GM04503 (cell line): ENCODE measurements at regions not wholly inside any gene's neighbourhood (a gene's known extent, or its start where the extent isn't known, plus 50 kb on each side); places are given as distances from the start of the nearest gene placed in this dataset.

Source experiments
- DNase-seq: peaks from one replicate; pipeline ENCODE4 v3.0.0-alpha.2; 2012; ENCODE audit warnings: low read depth

- no peak for DNase-seq
Observed at GRCh38 chr4:35080799-35081198, 1163.5 kb downstream of the ARAP2 start.

DNA sequence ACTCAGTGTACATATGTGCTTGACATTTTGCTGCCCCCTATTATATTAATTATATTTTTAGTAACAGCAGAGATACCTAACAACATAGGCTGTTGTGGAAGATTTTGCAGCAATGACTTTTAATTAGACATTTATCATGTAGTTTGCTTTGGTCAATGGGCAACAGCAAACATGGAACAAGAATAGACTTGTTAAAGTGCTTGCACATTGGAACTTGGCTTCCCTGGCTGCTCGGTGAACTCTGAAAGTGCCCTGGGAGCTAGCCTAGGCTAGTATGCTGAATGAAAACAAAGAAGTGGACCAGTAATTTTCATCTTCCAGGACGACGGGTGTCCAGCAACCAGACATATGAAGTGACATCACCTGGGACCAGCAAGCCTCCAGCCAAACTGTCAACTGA, 1157.1 kb downstream of the ARAP2 start:
- no peak for DNase-seq

DNA sequence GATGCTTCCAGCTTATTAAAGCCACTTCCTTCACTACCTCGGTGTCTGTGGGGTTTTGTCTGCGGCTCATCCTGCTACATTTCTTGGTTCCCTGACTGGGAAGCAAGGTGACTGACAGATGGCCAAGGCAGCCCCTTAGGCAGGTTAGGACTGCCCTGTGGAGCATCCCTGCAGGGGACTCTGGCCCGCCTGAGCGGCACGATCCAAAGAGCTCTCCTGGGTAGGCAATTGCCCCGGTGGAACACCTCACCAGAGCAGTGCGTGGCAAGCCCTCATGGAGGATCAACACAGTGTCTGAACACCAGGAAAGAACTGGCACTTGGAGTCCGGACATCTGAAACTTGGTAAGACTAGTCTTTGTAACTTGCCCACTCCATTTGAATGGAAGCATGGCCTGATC, 1143.4 kb downstream of the ARAP2 start:
- no peak for DNase-seq

DNA sequence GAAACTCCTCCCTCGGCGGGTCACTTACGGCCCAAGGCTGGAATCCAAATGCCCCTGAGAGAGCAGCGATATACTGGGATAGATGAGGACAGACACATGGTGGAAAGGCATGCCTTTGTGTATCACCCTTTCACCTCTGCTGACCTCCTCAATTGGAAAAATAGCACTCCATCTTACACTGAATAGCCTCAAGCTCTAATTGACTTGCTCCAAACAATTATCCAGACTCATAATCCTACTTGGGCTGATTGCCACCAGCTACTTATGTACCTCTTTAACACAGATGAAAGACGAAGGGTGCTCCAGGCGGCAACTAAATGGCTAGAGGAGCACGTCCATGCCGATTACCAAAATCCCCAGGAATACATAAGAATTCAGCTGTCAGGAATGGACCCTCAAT, 1142.2 kb downstream of the ARAP2 start:
- DNase-seq: no peak

DNA sequence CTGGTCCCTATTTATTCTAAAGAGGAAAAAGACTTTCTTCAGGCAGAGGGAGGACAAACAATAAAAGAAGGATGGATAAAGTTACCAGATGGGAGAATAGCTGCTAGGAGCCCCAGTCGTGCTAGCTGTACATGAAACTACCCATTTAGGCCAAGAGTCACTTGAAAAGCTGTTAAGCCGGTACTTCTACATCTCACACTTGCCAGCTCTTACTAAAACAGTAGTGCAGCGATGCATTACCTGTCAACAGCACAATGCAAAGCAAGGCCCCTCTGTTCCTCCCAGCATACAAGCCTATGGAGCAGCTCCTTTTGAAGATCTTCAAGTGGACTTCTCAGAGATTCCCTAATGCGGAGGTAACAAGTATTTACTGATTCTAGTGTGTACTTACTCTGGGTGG, 1138.8 kb downstream of the ARAP2 start:
- no peak for DNase-seq

DNA sequence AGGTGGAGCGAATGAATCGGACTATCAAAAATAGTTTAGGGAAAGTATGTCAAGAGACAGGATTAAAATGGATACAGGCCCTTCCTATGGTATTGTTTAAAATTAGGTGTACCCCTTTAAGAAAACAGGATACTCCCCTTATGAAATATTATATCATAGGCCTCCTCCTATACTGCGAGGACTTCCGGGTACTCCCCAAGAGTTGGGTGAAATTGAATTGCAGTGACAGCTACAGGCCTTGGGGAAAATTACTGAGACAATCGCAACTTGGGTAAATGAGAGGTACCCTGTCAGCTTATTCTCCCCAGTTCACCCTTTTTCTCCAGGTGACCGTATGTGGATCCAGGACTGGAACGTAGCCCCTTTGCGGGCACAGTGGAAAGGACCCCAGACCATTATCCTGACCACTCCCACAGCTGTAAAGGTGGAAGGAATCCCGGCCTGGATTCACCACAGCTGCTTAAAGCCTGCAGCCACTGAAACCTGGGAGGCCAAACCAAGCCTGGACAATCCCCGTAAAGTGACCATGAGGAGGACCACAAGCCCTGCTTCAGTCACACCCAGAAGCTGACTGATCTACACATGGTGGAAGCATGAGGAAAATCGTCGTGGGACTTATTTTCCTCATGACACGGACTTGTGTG, 1138.1 kb downstream of the ARAP2 start:
- DNase-seq: no peak

DNA sequence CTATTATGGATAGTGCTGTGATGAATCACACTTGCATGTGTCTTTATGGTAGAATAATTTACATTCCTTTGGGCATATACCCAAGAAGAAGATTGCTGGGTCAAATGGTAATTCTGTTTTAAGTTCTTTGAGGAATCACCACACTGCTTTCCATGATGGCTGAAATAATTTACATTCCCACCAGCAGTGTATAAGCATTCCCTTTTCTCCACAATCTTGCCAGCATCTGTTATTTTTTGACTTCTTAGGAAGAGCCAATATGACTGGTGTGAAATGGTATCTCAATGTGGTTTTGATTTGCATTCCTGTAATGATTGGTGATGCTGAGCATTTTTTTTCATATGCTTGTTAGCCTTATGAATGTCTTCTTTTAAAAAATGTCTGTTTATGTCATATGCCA, 1120.2 kb downstream of the ARAP2 start:
- no peak for DNase-seq

DNA sequence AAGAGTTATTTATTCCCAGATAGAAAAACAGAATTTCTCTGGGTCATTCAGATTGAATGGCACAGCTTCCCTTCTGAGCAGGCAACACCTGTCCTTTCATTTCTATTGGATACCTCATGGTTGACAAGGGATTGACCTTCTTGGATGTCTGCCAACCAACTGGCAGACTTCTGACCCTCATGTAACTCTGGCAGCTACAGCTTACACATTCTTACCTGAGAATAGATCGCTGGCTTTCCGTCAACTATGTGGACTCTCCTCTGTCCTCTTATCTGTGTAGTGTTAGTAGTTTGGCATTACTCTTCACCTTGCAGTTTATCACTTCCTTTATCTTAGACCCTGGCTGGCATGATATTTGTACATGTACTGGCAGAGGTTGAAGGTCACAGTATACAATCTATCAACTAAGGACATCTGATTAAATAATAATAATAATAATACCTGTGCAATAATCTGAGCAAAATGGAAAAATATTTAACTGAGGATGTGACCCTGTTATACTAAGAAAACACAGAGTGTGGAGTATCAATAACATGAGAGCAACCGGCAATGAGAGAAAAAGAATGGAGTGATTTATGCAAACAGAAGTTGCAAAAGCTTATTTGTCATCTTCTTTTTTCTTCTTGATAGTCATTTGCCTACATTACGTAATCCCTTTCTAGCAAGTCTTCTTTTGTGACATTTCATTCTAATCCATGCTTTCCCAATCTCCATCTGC, 1118.2 kb downstream of the ARAP2 start:
- no peak for DNase-seq

- no peak for DNase-seq
Observed at GRCh38 chr4:35138449-35138848, 1105.9 kb downstream of the ARAP2 start.

DNA sequence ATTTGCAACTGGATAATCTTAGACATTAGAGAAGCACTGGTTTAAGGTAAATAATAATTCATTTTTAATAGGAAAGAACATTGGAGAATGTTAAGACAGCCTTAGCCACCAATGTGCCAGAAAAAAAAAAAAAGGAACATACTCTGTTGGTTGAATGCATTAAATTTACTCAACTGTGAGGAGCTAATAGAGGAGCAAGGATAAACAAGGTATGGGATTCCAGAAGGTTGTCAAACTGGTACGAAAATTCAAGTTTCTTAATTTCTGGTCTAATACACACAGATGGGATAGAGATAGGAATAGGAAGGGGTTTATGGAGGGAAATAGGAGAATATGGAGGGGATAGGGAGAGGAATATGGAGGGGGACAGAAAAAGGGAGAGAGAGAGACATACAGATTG, 1096.6 kb downstream of the ARAP2 start:
- no peak for DNase-seq

DNA sequence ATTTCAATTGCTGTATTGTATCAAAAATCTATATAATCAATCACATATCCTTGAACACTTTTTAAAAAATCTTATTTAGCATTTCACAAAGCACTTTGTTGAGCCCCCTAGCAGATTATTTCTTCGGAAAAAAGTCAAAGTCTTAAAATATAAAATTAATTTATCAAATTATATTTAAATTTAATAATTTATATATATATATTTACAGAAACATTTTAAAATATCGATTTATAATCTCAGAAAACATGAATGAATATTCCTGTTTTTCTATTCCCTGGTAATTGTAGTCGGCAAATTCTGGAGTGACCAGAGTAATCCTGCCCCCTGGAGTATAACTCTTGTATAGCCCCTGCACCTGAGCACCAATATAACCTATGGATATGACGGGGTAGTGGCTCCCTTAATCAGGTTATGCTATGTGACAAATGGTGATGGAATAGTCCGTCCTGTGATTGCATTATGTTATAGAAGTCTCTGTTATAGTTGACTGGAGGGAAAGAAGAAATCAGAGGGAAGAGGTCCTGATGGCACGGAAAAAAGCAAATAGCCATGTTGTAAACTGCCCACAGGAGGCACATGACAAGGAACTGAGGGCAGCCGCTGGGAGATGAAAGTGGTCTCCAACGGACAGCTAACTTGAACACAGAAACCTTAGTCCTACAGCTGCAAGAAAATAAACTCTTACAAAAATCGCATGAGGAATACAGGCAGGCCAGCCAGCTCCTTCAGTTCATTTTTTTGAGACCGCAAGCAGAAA, 1092.3 kb downstream of the ARAP2 start:
- no peak for DNase-seq

- no peak for DNase-seq
Observed at GRCh38 chr4:35163168-35163567, 1081.1 kb downstream of the ARAP2 start.

DNA sequence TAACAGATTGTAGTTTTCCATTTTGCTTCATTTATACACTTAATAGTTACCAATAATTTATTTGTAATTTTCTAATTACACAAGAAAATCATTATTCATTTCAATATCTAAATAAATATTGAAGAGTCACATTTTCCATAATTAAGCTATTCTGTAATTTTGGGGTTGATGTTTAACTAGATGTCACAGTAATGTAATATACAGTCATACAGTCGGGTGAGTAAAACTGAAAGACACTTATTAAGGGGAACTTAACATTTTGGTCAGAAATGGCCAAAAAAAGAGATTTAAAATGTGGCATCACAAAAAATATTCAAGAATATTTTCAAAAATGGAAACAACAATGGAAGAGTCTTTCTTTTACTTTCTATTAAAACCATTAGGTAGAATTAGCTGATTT, 1080.3 kb downstream of the ARAP2 start:
- DNase-seq: no peak

DNA sequence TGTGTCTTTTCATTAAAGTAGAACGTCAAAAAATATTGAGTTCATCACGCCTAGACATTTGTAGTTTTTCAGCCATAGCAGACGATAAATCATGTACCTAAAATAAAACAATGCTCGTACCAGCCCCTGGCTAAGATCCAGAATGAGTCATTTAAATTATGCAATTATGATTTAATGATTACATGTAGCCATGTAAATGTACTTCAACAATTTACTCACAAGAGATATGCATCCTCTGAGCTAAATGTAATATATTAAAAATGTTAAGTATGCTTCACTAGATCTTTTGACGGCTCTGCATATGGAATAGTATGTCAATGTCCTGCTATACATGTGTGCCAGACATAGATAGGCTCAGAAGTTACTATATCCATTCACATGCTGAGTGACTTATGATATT, 1077.8 kb downstream of the ARAP2 start:
- no peak for DNase-seq

DNA sequence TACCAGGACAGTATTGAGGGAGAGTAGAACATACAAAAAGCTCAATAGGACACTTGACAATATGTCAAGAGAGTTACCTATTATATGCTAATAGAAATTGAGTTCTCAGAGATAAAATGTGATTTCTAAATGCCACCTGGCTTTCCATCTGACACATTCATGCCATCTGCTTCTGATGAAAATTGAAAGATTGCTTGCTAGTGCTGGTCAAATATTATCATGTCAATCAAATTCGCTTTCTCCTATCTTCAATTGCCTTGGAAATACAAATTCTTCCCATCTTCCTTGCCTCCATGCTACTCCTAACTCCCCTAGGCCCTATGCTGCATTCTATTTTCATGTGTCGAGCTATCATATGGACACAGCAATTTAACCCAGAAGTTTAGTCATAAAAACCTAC, 1076.9 kb downstream of the ARAP2 start:
- DNase-seq: no peak

DNA sequence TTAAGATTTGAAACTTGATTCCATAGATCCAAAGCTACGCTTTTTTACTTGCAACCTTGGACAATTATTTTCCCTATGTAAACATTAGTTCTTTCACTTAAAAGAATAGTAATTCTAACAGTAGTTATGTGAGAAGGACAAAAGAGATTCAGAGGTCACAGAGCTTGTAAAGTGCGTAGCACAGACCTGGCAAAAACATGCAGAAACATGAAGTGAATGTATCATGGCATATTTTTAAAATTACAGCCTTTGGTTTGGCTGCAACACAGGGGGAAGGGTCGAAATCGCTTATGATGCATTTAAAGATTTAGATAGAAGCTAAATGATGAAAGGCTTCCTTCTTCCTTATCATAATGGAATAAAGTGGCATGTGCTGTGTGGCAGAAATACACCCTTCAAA, 1068.8 kb downstream of the ARAP2 start:
- DNase-seq: no peak

DNA sequence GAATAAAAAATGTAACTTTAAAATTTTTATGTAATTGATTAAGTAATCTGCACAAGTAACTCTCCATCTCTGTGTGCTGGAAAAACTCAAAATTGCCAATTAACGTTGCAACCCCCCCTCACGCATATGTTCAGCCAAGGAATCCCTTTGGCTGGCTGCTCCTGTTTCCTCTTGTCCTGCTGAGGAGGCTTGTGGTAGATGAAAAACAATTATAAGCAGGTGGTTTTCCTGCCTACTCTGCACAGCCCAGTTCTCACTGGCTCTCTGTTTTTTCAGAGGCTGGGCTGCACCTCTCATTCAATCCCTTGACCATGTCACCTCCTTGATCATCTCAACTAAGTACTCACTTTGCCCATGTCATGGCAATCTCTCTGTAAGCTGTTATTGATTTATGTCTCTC, 1068.4 kb downstream of the ARAP2 start:
- no peak for DNase-seq

DNA sequence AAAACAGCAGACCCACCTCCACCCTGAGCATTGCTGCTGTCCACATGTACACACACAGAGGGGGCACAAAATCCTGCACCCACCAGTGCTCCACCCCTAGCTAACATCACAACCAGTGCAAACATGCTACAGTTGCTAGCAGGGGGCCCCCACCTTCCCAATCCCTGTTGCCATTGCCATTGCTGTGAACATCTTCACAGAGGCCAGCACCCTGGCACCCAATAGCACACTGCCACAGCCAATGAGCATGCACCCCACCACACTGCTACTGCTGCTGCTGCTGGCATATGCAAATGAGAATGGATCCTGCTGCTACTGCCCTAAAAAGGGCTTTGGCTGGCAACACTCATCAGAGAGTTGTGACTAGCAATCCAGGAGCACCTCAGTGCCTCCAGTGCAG, 1061.9 kb downstream of the ARAP2 start:
- no peak for DNase-seq

GRCh38 chr4:35189988-35190613, 1054.2 kb downstream of the ARAP2 start:
- DNase-seq: no peak

- no peak for DNase-seq
Observed at GRCh38 chr4:35201403-35201802, 1042.9 kb downstream of the ARAP2 start.

GRCh38 chr4:35216636-35217035, 1027.7 kb downstream of the ARAP2 start:
- DNase-seq: no peak

DNA sequence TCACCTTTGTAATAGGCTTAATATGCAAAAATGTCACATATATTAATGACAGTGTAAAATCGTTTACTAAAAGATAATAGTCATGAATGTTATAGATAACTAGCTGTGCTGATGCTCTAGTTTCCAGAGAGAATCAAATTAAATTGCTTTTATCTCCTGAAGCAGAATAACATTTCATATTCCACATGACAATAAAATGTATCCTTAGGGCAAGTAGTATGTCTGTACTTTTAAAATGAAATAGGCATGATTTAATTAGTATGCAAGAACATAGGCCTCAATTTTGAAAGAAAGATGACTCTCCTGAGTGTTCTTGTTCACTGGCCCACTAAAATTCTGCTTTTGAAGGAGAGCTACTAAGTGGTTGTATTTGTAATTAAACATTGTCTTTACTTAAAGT, 1027.0 kb downstream of the ARAP2 start:
- no peak for DNase-seq

GRCh38 chr4:35228313-35228712, 1016.0 kb downstream of the ARAP2 start:
- DNase-seq: no peak
